Right lung (tissue), 2 donors: ENCODE measurements at regions not wholly inside any gene's neighbourhood (a gene's known extent, or its start where the extent isn't known, plus 50 kb on each side); places are given as distances from the start of the nearest gene placed in this dataset.
"Not testable (repeated sequence)": the region's sequence is repeated elsewhere in the genome, so short reads cannot be mapped to it uniquely, and the experiment has no call there.

Source experiments
- DNase-seq, 2 donors: peaks; one replicate each; pipeline ENCODE4 v3.0.0-alpha.2; 2013

DNA sequence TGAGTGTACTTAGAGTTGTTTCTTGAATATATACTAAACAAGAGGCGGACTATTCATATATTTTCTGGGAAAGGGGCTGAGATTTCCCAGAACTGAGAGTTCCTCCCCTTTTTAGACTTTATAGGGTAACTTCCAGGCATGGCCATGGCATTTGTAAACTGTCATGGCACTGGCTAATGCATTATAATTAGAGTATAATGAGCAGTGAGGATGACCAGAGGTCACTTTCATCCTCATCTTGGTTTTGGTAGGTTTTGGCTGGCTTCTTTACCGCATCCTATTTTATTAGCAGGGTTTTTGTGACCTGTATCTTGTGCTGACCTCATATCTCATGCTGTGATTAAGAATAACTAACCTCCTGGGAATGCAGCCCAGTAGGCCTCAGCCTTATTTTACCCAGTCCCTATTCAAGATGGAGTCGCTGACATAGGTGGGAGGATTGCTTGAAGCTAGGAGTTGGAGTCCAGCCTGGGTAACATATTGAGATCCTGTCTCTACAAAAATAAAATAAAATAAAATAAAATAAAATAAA, 91.4 kb downstream of the MOBP start:
- DNase-seq = no peak

- DNase-seq = no peak
These were observed 92.1 kb downstream of the MOBP start for GRCh38 chr3:39559543-39559942.

DNA sequence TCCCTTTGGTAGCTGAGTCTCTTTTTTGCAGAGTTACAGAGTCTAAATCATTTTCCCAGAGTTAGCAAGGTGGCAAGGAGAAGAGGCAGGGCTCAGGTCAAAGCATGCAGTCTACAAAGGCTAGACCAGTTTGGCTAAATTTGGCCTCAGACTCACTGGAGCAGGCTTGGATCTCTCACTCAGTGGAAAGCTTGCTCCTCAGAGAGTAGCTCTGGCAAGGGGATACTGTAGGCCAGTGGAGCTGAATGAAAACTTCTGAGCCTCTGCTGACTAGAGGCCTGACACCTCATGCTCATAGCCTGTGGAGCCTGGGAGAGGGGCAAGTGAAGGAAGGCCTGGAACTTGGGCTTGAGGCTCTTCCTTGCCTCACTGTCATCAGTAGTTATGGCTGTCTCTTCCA, 101.0 kb downstream of the MOBP start:
- no peak for DNase-seq

GRCh38 chr3:39569095-39569494, 101.6 kb downstream of the MOBP start:
- no peak for DNase-seq

GRCh38 chr3:39573392-39573791, 105.9 kb downstream of the MOBP start:
- DNase-seq = no peak

DNA sequence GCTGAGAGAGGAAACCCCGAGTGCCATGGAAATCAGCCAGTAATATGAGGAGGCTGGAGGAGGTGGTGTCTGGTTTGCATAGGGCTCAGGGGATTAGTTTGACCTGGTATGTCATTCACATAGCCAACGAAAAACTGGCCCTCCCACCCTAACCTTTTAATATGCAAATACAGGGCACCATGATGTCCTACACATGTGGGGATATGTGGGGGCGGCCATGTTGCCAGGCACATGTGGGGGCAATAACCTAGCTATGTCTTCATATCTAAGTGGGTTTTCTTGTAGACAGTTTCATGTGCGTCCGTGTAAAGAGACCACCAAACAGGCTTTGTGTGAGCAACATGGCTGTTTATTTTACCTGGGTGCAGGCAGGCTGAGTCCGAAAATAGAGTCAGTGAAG, 110.1 kb downstream of the MOBP start:
- DNase-seq = no peak

DNA sequence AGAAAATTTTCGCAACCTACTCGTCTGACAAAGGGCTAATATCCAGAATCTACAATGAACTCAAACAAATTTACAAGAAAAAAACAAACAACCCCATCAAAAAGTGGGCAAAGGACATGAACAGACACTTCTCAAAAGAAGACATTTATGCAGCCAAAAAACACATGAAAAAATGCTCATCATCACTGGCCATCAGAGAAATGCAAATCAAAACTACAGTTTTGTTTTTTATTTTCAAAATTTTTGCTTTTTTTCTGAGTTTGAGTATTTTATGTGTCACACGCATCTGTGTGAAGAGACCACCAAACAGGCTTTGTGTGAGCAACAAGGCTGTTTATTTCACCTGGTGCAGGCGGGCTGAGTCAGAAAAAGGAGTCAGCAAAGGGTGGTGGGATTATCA, 118.7 kb downstream of the MOBP start:
- DNase-seq = not testable (repeated sequence)

- no peak for DNase-seq
These were observed 119.6 kb downstream of the MOBP start for GRCh38 chr3:39587113-39587512.

DNA sequence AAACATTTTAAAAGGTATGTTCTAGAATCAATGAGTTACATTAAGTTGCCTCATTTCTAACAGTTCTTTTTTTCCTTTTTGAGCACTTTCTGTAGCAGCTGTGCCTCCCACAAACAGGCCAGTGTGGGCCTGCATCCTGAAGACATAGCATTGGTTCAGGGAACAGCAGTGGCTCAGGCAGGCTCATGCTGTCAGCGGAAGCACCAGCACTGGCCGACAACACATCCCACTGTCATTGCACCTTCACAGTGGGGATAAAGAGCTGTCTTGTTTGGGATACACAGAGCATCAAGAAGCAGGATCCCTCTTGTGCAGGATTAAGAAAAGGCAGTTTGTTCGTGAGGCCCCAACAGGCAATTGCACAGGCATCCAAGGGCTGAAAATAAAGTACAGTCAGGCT, 123.3 kb downstream of the MOBP start:
- no peak for DNase-seq

DNA sequence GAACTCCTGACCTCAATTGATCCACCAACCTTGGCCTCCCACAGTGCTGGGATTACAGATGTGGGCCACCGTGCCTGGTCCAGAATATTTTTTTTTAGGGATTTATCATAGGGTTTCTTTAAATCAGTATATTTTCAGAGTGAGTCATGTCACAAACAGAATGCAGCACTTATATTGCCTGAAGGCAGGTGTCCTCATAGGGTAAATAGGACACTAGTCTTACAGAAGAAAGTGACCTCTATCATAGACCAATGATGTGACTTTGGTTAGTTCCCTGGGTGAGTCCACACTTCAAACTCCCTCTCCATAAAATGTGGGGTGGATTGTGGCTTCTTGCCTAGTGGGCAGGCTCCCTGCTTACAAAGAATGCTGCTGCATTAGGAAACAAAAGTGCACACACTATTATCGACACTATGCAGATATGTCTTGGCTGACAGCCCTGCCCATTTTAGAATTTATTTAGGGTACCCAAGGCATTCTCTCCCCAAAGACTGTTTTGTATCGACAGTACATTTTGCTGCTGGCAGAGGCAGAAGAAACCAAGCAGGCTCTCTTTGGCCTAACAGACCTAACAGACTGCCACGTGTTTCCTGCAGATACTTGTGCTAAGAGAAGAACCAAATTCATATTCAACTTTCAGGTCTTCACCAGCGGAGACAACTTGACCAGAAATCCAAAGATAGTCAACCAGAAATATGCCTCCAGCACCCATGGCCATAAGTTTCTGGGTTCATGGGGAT, 125.0 kb downstream of the MOBP start:
- DNase-seq = no peak

- DNase-seq = no peak
These were observed 125.9 kb downstream of the MOBP start for GRCh38 chr3:39593341-39593740.

GRCh38 chr3:39601241-39601640, 133.8 kb downstream of the MOBP start:
- DNase-seq = no peak

- DNase-seq = no peak
These were observed 138.4 kb downstream of the MOBP start for GRCh38 chr3:39605837-39606236.

DNA sequence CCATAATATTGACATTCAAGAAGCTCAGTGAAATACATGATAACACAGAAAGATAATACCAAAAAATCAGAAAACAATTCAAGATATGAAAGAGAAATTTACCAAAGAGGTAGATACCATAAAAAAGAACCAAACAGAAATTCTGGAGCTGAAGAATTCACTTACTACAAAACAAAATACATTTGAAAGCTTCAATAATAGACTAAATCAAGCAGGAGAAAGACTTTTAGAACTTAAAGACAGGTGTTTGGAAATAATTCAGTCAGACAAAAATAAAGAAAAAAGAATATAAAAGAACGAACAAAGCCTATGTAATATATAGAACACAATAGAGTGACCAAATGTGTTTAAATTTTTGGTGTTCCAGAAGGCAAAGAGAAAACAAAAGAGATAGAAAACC, 158.7 kb downstream of the MOBP start:
- no peak for DNase-seq

- DNase-seq = no peak
These were observed 163.7 kb downstream of the MOBP start for GRCh38 chr3:39631136-39631535.

DNA sequence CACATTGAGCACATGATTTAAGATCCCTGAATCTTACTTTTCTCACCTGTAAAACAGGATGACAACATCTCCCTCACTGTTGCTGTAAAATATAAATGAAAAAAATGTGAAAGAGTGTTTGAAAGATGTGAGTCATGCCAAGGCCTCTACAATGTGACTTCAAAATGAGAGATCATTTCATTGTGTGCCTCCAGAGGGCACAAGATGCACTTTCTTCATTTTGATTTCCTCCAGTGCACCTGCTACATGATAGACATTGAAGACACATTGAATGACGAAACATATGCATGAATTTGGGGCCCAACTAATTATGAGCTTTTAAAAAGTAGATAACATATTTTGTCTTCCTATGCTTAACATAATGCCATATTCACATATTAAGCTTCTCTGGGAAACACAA, 170.3 kb downstream of the MOBP start:
- DNase-seq = no peak

DNA sequence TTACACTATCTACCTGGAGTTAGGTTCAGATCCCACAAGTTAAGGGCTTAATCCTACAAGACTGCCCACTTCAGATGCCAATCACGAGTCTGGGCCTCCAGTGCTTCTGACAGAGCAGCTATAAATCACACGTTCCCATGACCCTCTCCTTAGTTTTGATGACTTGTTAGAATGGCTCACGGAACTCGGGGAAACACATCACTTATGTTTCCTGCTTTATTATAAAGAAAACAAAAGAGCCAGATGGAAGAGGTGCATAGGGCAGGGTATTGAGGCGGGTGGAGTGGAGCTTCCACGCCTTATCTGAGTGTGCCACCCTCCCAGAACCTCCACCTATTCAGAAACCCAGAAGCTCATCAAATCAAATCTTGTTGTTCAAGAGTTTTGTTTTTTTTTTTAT, 170.8 kb downstream of the MOBP start:
- DNase-seq = no peak

DNA sequence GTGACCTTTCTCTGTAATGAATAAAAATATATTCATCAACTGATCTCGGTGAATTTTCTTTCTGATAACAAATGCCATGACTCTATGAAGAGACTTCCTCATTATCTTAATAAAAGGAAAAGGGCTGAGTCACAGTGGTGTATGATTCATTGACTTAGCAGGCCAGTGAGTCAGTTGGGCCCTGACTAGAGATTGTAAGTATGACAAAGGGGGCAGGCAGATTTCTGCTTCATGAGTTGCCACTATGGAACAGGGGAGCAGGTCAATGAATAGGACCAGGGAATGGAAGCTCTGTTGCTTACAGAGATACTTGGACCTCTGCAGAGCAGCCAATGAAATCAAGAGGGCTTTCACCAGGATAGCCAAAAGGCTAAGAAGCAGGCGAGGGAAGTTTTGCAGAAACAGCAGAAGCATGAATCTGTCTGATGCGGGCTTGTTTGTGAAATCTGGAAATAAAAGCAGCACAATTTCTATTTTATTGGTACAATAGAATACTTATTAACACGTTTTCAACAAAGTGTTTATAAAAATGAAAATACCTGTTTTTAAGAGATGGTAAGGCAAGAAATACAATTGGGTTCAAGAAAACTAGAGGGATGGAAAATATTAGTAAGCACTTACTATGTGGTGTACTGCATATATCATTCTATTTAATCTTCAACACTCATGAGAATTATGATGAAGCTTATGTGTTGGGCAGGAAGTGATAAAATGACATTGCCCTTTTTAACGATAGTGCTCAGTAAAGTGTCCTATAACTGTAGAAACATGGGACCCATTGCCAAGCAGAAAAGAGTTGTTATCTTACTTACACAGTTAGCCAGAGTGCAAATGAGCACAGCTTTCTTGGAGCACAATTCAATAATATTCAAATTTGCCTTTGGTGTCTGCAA, 169.8 kb upstream of the MYRIP start:
- no peak for DNase-seq

- no peak for DNase-seq
These were observed 168.1 kb upstream of the MYRIP start for GRCh38 chr3:39641274-39641673.

- DNase-seq = no peak
These were observed 165.2 kb upstream of the MYRIP start for GRCh38 chr3:39644176-39644575.

- DNase-seq = not testable (repeated sequence)
These were observed 158.2 kb upstream of the MYRIP start for GRCh38 chr3:39651256-39651655.

GRCh38 chr3:39651993-39652739, 157.2 kb upstream of the MYRIP start:
- DNase-seq = no peak
